ENCODE measurements at regions not wholly inside any gene's neighbourhood (a gene's known extent, or its start where the extent isn't known, plus 50 kb on each side); places are given as distances from the start of the nearest gene placed in this dataset.
A peak's percentile ranks its signal among the peaks of the same experiment; 100 is the strongest.
"Not testable (repeated sequence)": the region's sequence is repeated elsewhere in the genome, so short reads cannot be mapped to it uniquely, and the experiment has no call there.

DNA sequence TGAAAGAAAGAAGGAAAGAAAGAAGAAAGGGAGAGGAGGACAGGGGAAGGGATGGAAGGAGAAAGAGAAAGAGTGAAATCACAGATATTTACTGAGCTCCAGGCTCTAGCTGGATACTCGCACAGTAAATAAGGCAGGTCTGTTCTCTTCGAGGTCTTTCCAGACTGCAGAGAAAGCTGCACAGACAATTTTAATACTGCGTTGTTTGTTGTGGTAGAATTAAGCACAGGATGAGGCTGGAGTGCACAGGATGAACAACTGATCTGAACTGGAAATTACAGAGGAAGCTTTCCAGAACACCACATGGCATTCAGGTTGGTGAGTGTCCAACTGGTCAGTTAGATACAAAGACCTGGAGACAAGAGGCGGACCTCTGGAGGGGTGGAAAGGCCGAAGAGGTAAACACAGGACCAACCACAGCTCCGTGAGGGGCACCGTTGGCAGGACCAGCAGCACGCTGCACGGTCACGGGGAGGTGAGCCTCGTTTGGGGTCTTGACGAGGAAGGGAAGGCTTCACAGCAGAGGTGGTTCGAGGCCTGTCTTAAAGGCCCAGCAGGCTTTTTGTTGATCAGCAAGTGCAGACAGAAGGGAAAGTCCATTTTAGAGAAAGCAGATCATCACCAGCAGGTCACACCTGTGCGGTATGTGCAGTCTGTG lies 121.7 kb downstream of the ATP6V0E2 start:
- DNase-seq: not testable (repeated sequence)

DNA sequence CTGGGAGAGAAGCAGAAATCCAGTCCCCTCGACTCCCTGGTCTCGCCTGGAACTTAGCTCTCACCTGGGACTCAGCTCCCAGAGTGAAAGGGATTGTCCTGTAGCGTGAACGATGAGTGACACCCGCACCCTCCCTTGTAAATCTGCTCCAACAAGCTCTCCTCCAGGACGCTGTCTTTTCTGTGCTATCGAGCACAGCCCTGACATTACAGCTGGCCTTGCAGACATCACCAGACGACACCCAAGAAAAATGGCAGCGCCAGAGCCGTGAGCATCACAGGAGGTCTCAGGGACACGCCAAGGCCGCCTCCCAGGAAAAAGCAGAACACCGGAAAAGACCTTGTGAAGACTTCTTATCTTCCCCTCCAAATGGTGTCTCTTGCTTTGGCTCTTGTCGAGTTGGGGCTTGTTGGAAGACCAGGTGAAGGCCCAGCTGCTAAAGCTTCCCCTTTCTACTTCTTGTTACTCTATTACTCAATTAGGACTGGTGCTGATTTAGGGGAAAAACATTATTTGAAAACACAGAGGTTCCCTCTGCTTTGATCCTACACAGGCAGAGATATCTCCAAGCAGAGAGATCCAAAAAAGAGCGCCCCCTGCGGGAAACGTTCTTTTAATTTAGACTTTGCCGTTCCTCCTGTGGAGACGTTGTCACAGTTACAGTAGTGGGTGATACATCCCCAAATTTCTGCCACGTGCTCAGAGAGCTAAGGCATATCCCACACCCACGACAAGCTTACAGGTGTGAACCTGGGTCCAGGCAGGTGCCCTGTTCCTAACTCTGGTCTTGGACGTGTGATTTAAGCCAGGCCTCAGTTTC lies 127.2 kb downstream of the ATP6V0E2 start:
- DNase-seq: not testable (repeated sequence)

- no peak for DNase-seq
Measured at GRCh38 chr7:150003304-150003810, 129.6 kb downstream of the ATP6V0E2 start.

DNA sequence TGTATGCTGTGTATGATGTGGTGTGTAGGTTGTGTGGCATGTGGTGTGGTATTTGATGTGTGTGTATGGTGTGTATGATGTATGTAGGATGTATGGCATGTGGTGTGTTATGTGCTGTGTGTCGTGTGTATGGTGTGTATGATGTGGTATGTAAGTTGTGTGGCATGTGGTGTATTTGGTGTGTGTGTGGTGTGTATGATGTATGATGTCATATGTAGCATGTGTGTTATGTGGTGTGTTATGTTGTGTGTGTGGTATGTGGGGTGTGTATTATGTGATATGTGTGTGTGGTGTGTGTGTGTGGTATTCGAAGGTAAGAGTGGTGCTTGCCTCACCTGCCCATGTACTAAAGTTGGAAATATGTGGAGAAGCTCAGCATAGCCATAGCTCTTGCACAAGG lies 130.2 kb downstream of the ATP6V0E2 start:
- not testable (repeated sequence) for DNase-seq

DNA sequence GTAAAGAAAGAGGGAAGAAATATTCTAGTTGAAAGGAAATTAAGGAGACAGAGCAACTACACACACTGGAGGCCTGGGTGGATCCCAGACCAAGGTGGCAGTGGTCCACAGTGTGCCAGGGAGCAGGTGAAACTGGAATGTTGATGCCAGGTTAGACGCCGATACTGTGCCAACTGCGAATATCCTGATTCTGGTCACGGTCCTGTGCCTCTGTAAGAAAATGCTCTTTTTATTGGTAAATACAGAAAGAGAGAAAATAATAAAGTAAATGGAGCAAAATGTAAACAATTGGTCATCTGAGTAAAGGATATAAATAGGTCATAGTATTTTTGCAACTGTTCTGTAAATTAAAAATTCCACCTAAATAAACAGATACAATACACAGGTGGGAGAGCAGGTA lies 131.1 kb downstream of the ATP6V0E2 start:
- DNase-seq: not testable (repeated sequence)

- DNase-seq: not testable (repeated sequence)
Measured at GRCh38 chr7:150009620-150010303, 136.0 kb downstream of the ATP6V0E2 start.

DNA sequence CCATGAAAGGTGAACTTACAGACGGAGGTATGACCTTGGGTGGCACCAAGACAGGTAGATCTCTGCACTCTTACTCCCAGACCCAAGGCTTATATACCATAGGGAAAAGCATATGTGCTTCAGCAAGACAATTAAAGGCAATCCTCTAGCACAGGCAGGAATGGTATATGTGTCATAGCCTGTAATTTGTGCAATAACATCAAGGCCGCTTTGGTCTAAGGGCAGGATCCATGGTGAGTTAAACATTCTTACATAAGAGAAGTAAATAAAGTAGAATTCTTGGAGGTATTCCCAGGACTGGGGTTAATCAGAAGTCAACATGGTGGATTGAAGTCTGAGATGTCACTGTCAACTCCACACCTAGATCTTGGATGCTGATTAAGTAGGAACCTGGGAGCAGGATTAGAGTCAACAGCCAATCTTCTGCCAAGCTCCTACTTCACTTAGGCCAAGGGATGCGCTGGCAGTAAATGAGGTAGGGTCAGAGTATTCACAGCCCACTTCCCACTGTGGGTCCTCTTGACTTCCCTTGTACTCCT lies 143.0 kb downstream of the ATP6V0E2 start:
- not testable (repeated sequence) for DNase-seq

GRCh38 chr7:150020210-150020609 lies 146.4 kb downstream of the ATP6V0E2 start:
- DNase-seq: not testable (repeated sequence)

DNA sequence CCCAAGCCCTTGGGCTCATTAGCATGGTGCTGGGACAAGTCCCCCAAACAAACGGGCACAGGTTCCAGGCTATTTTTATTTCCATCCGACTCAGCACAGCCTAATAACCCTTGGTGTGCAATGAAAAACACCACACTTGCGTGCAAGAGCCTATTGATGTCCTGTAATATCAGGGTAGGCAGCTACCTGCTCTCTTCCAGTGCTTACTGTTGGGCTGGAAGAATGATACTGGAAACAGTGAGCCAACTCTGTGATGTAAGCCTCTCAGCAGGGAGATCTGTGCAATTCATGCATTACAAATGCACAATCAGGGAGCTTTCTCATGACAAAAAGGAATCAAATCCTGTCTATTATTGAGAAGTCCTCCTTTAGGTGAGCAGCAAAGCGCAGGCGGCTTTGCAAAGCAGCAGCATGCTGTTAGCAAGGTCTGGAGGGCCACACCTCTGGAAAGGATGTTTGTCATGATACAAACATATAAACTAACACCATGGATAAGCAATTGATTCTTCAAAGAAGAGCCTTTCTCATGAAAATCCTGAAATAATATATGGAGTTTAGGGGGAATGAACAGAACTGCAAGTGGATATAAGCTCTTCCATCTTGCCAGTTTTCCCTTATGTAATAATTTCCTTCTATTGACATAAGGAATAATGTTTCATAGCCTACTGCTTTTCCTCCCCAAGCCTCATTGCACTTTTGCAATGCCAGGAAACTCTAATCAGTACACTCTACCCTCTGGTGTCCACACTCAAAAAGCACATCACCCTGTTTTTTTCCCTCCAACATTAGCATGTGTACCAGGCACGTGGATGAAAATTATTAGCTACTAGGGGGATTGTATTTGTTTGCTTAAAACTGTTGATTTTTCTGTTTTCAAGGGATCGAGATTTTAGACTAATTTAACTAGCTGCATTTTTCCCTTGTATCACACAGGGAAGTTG lies 151.1 kb downstream of the ATP6V0E2 start:
- not testable (repeated sequence) for DNase-seq

- DNase-seq: not testable (repeated sequence)
Measured at GRCh38 chr7:150025802-150026201, 152.0 kb downstream of the ATP6V0E2 start.

DNA sequence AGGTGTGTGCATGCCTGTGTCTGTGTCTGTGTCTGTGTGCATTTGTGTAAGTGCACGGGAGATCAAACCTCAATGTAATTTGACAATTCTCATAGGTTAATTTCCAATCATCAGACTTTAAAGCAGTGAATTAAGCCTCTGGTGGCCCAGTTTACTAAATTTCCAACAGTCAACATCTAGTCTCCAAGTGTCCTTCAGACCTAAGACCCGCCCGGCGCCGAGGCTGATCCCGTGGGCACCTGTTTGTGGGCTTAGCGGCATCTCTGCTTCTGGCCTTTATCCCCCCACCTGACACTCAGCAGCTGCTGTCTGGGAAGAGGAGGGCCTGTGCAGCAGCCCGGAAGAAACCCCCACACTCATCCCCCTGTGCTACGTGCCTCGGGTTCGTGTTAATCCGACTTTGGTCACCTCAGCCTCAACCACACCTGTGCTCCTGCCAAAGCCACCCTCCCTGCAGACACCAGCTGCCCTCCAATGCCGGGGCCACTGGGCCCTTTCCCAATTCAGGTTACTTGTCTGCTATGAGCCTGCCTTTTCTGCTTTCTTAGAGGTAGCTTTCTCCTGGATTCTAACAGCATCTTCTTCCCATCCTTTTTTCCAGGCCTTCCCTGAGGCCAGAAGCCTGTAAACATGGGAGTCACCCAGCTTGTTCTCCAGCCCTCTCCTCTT lies 154.7 kb downstream of the ATP6V0E2 start:
- DNase-seq: not testable (repeated sequence)

GRCh38 chr7:150029013-150029389 lies 155.2 kb downstream of the ATP6V0E2 start:
- not testable (repeated sequence) for DNase-seq

DNA sequence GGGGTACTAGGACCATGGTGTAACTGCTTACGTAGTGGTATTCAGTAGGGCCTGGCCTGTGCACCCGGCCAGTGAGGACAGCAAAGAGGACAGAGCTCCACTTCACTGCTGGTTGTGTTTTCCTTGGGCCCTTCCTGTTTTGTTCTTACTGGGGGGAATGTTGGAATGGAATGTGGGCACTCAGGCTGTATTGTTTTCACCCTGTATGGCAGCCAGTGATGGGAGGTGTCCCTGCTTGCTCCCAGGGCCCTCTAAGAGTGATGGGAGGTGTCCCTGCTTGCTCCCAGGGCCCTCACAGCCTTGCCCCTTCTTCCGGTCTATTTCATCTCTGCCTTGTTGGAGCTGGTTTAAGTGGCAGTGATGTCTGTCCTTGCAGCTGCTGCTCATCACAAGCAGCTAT lies 158.0 kb downstream of the ATP6V0E2 start:
- DNase-seq: not testable (repeated sequence)

DNA sequence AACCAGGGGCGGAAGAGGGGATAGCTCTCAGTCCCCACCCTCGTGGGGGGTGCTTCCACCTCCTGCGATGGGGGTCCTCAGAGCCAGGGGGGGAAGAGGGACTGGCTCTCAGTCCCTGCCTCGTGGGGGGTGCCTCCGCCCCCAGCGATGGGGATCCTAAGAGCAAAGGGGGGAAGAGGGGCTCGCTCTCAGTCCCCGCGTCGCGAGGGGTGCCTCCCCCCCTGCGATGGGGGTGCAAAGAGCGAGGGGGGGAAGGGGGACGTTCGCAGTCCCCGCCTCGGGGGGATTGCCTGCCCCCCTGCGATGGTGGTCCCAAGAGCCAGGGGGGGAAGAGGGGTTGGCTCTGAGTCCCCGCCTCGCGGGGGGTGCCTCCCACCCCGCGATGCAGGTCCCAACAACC lies 159.9 kb downstream of the ATP6V0E2 start:
- not testable (repeated sequence) for DNase-seq

DNA sequence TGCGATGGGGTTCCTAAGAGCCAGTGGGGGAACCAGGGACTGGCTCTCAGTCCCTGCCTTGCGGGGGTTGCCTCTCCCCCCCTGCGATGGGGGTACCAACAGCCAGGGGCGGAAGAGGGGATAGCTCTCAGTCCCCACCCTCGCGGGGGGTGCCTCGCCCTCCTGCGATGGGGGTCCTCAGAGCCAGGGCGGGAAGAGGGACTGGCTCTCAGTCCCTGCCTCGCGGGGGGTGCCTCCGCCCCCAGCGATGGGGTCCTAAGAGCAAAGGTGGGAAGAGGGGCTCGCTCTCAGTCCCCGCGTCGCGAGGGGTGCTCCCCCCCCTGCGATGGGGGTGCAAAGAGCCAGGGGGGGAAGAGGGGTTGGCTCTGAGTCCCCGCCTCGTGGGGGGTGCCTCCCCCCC lies 162.0 kb downstream of the ATP6V0E2 start:
- not testable (repeated sequence) for DNase-seq

GRCh38 chr7:150039061-150039460 lies 165.3 kb downstream of the ATP6V0E2 start:
- DNase-seq: not testable (repeated sequence)

DNA sequence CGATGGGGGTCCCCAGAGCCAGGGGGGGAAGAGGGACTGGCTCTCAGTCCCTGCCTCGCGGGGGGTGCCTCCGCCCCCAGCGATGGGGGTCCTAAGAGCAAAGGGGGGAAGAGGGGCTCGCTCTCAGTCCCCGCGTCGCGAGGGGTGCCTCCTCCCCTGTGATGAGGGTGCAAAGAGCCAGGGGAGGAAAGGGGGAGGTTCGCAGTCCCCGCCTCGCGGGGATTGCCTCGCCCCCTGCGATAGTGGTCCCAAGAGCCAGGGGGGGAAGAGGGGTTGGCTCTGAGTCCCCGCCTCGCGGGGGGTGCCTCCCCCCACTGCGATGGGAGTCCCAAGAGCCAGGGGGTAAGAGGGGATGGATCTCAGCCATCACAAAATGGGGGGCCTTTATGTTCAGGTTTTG lies 168.5 kb downstream of the ATP6V0E2 start:
- not testable (repeated sequence) for DNase-seq

- not testable (repeated sequence) for DNase-seq
Measured at GRCh38 chr7:150044771-150045170, 171.0 kb downstream of the ATP6V0E2 start.

GRCh38 chr7:150045596-150045995 lies 171.8 kb downstream of the ATP6V0E2 start:
- peak in 1 of 2 experiments; percentile 19 for DNase-seq

DNA sequence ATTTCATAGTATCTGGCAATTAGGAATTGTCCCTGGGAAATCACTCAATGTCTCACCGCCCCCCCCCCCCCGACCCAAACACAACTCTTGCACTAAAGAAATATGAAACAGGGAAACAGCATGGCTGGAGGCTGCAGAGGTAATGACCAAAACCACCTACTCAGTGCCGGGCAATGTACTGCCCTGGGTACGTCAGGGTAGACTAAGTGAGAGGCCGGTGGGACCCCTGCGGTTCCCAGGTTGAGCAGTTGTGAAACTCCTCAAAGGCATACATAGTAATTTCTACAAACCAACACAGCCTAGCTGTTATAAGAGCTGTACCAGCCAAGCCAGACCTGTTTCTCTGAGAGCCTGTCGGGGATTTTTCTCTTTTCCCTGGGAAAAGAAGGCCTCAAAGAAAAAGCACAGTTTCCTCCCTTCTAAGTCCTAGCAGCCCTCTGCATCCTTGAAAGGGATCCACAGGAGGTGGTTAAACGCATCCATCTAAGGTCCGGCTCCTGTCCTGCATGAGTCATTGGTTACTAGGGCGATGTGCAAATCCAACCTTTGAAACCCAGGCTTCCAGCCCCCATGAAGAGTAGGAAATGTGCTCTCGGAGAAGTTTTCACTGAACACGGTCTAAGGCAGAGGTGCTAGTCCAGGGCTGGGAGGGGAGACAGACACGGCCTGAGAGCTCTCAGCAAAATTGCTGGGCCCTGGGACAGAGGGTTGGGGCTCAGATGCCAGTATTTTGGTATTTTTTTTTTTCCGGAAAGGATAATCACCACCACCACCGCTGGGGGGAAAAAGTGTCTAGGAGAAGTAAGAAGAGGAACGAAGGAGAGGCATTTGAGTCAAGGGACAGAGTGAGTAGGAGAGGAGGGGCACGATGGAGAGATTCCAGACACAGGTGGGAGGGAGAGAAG lies 172.8 kb downstream of the ATP6V0E2 start:
- DNase-seq: not testable (repeated sequence)

Measured in SW 1271 (cell line).